Forelimb muscle (tissue), 1 donor: ENCODE measurements at regions not wholly inside any gene's neighbourhood (a gene's known extent, or its start where the extent isn't known, plus 50 kb on each side); places are given as distances from the start of the nearest gene placed in this dataset.

Experiments
- DNase-seq: peaks from one replicate; pipeline ENCODE4 v3.0.0-alpha.2; 2013; ENCODE audit warnings: low read depth

DNA sequence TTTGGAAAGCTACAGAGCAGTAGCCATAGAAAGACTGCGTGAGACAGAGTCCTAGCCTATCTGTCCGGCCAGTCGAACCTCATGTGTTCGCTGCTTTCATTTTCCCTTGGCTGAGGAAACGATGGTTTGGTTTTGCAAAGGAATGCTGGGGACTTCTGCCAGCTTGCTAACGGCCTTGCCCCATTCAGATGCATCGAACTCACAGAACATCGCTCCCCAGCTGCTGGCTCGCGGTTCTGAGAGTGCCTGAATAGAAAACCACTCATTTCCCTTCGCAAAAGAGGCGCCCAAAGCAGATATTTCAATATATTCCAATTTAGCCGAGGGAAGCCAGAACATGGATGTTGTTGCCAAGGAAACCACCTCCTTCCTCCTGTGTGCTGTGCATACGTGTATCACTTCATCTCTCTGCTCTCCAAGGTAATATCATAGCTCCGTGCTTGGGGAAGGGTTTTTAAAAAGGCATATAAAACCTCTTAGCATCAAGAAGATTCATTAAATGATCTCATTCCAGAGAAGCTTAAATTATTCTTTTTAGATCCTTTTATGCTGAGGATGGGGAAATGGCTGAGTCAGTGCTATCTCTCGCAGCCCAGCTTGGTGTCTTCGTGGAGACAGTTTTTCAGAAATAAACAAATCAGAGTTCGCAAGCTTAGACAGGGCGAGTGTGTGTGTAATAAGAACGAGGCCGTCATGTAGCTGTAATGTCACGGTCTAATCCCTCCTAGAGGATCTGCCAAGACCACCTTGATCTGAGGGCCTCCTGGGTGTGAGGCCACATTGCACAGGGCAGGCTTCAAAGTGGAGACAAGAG, 215.2 kb downstream of the RPS24 start:
- no peak for DNase-seq

DNA sequence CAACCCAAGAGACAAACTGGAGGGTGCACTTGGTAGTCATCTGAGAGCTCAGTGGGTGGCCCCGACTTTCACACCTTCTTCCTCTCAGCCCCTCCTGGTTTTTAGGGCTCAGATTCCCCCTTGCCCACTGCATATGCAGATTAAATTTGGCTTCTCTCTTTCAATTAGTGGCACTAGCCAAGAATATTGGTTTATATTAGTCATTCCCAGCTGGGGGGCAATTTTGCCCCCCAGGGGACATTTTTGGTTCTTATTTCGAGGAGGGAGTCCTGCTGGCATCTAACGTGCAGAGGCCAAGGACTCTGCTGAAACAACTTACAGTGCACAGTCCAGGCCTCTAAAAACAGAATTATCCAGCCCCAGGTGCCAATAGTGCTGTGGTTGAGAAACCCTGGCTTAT, 216.0 kb downstream of the RPS24 start:
- no peak for DNase-seq

DNA sequence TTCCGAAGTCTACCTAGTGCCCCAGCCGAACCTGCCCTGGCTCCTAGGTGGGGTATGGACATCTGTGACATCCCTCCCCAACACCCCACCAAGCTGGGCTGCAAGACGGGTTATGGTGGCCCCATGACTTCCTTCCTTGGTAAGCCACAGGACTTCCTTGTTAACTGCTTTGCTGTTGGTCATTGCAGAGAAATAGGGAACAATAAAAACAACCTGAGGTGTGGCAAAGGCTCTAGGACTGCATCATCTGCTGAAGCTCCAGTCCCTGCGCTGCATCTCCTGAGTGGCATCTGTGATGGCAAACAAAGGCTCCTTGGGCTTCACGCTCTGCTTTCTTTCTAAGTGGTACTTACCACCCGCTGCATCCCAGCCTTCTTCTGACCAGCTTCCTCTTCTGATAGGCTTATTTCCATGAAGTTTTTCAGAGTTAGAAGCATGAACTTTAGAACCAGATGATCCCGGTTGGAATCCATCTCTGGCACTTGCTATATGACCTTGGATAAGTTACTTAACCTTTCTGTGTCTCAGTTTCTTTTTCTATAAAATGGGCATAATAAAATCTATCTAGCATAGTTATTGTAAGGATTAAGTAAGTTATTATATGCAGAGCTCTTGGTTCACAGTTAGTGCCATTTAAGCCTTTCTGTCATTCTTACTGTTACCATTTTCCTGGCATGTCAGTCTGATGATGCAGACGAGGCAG, 216.8 kb downstream of the RPS24 start:
- no peak for DNase-seq

DNA sequence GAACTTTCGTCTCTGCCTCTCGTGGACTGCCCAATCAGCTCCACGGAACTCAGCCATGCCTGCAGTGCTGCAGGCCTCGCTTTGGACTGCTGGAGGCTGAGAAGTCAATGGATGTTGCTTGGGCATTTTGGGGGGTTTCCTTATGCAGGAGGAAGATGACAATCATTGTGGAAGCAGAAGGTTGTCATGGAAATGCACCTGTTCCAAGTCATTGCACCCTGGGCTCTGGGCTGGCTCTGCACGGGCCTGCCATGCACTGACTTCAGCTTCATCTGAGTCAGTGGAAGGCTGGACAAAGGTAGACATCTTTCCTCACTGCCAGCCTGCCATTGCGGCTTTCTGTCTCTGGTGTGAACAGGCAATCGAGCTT, 217.3 kb downstream of the RPS24 start:
- DNase-seq = no peak

DNA sequence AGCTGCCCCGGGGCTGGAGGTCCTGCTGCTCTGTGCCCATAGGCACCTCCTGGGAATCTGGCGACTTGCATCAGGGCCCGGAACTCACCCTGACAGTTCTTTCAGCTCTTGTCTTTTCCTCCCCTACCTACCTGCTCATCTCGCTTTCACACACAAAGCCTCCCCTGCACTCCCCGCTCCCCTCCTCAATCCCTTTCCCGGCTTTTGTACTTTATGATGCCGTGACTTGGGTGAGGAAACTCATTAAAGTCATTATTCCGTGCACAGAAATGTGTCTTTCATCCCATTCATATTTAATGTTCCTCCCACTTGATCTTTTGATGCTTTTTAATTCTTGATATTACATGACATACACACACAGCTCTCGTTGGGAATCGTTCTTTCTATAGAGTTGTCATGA, 218.6 kb downstream of the RPS24 start:
- DNase-seq = no peak

DNA sequence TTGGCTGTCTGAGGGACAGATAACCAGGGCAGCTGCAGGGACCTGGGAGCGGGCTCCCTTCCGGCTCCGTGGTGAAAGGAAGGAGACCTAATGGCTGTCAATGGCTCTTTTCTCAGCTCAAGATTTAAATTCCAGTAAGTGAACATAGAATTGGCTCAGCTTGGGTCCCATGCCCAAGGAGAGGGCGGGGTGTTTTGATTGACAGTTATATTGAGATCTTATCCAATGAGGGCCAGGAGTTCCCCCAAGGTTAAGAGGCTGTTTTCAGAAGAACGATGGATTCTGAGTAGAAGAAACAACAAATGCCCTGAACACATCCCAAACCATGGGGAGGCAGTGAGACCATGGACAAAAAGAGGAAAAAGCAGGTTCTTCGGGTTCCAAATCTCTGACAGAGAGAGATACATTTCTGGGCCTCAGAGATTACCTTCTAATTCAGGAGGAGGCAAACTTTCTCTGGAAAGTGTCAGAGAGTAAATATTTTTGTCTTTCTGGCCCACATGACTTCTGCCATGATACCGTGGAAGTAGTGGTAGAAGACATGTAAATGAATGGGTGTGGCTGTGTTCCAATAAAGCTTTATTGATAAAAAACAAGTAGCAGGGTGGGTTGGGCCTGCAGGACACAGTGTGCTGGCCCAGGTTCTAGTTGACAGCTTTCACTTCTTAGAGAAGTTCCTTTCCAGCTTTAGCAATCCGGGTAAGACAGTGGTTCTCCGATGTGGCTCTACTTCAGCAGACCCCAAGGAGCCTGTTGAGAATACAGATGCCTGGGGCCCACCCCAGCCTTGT, 219.6 kb downstream of the RPS24 start:
- DNase-seq = no peak

DNA sequence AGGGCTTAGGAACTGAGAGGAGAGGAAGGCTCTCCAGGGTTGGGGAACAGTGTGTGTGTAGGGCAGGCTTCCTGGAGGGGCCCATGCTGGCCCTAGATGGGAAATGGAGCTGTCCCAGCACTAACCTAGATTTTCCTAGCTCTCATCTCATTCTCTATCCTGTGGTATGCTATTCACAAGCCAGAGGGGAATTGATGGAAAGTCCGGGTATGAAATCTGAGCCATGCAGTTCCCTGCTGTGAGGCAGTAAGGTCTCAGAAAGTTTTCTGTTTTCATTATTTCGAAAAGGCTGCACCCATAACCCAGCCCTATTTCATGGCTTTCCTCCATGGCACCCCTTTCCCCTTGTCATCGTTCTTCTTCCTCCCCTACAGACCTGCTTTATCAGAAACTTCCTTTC, 220.3 kb downstream of the RPS24 start:
- DNase-seq = no peak

DNA sequence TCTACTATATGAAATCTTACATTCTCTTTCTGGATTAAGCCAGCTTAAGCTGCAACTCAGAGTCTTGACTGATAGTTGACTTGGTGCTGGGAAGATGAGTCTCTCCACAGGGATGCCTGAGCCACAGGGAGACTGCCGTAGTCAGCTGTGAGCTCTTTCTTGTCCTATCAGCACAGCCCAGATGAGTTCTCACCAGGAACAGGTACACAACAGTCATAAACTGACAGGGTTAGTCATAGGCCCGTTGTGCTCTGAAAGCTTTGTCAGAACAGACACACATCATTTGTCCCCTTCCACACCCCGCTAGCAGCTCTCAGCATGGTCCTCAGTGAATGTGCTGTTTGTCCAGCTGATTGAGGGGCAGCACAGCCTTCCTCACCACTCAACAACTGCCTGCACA, 221.6 kb downstream of the RPS24 start:
- no peak for DNase-seq

DNA sequence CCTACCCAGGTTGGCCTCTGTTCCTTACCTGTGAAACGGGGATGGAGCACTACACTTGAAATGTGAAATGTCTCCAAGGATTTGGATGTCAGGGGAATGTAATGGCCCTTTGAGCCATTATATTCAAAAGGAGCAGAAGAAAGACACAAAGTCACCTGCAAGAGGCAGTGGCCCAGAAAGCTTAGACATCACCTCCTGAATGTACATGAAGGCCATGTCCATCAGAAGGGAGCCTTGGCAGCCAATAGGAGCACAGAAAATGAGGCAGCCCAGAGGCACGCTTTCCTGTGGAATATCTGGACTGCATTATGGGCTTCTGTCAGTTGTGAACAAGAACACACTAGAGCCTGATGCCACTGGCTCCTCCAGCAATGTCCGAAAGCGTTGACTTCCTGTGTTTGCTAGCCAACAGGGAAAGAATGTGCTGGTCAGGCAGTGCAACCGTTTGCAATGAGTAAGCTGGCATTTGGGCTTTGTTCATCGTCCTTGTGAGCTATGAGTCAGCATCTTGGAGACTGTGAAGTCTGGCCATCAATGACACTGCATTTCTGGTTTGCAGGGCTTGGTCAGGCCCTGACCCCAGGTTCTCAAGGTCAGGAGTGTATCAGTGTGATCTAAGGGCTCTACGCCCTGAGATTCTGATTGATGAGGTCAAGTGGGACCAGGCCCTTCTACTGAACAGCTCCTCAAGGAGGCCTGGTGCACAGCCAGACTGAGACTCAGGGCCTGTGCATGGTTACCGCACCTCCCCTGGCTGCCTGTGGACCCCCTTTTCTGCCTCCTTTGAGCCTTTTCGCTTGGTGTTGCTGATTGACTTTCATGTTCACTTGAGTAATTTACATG, 222.4 kb downstream of the RPS24 start:
- no peak for DNase-seq

DNA sequence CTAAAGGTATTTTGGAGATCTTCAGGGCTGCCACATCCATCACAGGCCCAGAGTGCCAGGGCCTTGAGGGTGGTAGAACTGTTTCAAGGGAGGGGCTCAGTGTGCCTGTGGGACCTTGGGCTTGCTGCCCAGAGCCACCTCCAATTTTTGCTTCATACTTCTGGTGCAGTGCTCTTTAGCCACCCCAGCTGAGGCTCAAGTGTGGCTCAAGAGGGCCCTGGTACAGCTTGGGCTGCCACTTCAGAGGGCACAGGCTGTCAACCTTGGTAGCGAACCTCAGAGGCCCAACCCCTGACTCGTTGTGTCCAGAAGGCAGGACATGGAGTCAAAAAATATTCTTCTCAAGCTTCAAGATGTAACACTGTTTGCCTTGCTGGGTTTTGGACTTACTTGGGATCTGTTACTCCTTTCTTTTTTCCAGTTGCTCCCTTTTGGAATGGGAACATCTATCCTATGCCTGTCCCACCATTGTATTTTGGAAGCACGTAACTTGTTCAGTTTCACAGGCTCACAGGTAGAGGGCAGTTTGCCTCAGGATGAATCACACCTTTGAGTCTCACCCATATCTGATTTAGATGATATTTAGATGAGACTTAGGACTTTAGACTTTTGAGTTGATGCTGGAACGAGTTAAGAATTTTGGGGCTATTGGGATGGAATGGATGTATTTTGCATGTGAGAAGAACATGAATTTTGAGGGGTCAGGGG, 224.8 kb downstream of the RPS24 start:
- DNase-seq = no peak

DNA sequence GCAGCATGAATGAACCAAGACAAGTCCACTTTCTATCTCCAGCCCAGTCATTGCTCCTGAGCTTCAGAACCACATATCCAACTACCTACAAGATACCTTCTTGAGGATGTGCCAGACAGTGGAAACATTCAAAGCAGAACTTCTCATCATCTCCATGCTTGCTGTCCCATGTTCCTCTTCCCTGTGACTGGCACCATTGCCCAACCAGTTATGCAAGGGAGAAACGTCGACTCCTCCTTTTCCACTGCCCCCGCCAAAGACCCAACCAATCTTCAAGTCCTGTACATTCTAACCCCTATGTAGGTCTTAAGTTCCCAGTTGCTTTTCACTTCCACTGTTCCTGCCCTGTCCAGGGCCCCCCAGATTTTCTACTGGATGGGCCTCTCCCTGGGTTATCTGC, 225.7 kb downstream of the RPS24 start:
- no peak for DNase-seq

DNA sequence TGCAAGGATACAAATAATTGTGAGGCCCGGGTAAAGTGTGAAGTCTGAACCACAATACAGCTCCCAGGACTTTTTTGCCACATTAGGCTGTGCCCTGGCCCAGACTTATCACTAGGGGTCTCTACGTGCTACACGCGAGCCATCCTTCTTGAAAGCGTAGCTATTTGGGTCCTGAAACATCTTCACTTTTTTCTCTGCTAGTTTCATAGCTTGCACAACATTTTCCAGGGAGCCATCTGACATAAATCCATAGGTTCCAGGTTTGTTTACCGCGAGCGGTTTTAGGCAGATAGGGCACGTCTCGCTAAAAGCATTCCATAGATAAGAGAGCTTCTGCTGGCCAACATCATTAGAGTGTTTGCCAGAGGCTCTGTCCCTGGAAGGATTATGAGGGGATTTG, 226.5 kb downstream of the RPS24 start:
- DNase-seq = no peak

DNA sequence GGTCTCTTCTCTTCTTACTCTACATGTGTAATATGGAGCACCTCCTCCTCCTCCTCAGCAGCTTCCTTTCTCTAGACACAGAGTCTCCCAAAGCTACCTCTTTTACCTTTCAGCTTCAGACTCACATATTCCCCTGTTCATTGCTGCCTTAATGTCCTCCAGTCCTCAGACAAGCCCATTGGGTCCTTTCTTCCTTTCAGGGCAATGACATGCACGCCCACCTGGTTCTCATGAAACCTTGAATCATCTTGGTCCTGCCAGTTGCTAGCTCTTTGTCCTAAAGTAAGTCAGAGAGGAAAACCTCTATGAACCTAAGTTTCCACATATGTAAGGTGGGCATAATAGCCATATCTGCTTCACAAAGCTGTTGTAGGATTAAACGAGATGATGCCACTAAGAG, 227.0 kb downstream of the RPS24 start:
- DNase-seq = no peak

DNA sequence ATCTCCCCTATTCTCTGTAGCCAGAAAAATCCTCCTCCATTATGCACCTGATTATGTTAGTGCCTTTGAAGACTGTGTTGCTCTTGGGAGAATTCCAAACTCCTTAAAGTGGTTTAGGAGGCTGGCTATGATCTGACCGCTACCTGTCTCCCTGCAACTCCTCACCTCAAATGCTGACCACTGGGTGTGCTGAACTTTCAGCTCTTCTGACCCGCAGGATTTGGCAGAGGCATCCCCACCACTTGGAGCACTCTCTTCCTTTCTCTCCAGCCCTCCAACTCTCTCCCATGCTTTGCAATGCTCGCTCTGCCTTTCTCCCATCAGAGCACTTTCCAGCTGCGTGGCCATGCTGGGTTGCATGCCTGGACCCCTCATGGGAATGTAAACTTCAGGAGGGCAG, 227.6 kb downstream of the RPS24 start:
- DNase-seq = no peak

DNA sequence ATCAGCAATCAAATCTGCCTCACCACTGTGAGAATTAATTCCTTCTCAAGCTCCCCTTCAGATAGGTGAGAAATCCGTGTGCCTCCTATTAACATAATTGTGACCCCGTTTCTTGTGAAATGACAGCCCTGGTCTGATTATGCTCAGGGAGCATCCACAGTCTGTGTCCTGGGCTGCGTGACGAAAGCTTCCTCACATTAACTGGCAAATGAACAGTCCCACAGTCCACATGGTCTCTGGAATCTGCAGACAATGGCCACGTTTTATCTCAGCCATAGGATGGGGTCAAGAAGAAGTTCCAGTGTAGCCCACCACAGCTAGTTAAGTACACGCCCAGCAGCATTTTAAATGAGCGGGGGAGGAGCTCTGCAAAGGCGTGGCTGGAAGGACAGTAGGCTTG, 229.2 kb downstream of the RPS24 start:
- no peak for DNase-seq

DNA sequence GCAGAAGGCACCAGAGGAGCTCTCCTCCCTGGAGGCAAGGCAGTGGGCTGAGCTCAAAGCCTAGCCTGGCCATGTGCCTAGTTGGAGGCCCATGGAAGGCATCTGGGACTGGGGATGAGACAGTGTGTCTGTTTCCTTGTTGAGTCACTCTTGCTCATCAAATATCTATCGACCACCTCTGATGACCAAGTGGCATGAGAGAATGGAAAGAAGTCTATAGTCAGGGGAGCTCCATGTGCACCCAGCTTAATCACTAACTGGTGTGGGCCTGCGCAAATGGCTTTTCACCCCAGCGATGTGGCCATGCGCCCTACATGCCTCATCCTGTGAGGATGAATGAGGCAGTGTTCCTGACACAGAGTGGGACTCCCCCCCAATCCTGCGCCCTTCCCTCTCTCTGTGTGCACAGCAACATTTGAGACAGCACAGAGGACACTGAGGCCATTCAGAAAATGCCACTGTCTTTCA, 229.9 kb downstream of the RPS24 start:
- DNase-seq = no peak

DNA sequence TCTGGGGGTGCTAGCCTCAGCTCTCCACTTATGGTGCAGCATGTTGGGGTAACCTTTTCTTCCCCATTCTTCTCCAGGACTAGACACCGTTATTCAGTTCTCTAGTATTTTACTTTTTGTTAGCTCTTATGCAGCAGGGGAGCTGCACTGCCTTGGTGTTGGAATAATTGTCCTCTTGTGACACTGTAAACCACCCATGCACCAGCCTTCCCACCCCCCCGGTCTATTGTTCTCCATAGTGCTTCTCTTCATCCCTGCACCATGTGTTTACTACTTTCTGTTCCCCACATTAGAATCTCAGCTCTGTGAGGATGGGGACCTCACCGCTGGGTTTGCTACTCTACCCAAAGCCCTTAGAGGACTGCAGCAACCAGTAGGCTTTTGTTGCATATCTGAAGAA, 230.7 kb downstream of the RPS24 start:
- no peak for DNase-seq

DNA sequence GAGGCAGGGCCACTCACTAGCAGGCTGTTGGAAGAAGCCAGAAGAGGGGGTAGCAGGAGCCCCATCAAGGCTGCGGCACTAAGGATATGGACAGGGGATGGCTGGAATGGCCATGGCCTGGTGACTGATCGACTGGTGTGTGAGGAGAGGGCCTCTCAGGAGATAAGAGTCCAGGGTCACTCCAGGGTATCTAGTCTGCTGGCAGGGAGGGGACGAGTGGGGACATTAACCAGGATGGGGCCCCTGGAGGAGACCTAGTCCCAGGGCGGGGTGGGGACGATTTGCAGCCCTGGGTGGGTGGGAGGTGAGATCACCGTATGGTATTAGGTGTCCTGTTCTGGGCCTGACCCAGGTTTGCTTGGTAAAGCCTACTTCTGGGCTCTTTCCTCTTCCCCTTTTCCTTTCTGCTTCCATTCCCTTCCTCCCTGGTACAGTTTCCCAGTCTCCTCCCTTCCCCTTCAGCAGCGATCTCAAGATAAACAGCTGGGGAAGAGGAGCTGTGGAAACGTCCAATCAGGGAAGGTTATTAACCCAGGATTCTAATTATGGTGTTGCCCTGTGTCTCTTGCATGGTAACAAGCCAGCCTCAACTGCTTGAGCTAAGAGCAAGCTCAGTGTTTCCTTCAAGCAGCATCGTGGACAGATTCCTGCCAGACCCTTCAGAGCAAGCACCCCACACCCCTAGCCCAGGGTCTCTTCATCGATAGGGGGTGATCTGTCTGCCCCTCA, 233.2 kb downstream of the RPS24 start:
- DNase-seq = no peak

DNA sequence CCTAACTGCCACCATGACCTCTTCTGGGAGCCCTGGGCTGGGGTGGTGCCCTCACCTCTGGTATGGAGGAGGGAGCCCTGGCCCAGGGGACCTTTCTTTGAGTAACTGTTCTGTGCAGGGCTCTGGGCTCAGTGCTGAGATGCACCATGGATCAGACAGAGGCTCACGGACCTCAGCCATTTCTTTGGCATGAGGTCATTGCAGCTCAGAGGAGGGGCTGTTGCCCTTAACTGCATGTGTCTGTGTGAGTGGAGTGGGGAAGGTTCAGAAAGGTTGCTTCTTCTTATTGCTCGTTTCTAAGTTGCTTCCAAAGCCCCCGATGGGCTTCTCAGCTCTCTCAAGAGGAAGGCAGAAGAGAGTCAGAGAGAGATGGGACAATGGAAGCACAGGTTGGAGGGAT, 233.9 kb downstream of the RPS24 start:
- no peak for DNase-seq

DNA sequence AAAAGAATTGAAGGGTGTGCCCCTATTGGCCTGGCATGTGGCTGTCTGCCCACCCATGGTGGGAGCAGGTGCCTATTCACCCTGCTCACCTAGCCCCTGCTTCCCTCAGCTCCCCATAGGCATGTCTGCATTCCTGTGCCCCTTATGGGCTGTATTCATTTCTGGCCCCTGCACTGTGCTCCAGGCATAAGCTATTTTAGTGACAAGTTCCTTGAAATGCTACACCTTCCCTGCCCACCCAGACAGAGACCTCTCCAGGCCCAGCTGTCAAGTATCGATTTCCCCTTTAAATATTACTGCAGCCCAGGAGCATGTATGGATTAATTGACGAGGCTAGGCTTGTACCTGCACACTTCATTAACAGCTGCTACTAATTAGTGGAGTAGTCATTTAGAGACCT, 235.4 kb downstream of the RPS24 start:
- no peak for DNase-seq
